Effector memory CD4-positive, alpha-beta T cell (primary cell): ENCODE measurements at regions not wholly inside any gene's neighbourhood (a gene's known extent, or its start where the extent isn't known, plus 50 kb on each side); places are given as distances from the start of the nearest gene placed in this dataset.
"Not testable (repeated sequence)": the region's sequence is repeated elsewhere in the genome, so short reads cannot be mapped to it uniquely, and the experiment has no call there.

Source experiments
- DNase-seq, 3 donors: peaks; one replicate each; pipeline ENCODE4 v3.0.0-alpha.2; 2020
- H3K27ac ChIP-seq: 2 replicates; pipeline ENCODE4 v1.7.0; 2013; ENCODE audit warnings: mild to moderate bottlenecking, low read length, moderate library complexity; ENCODE audit not compliant: insufficient read depth, poor library complexity, severe bottlenecking
- H3K27me3 ChIP-seq: replicated peaks from 2 replicates; pipeline ENCODE4 v1.7.0; 2013; ENCODE audit warnings: mild to moderate bottlenecking, low read length; ENCODE audit not compliant: insufficient read depth, control insufficient read depth, poor library complexity, severe bottlenecking
- H3K36me3 ChIP-seq: 2 replicates; pipeline ENCODE4 v1.7.0; 2013; ENCODE audit warnings: mild to moderate bottlenecking, low read length, moderate library complexity; ENCODE audit not compliant: control insufficient read depth, insufficient read depth
- H3K4me1 ChIP-seq: 2 replicates; pipeline ENCODE4 v1.7.0; 2013; ENCODE audit warnings: low read length, mild to moderate bottlenecking; ENCODE audit not compliant: control insufficient read depth, insufficient read depth, poor library complexity, severe bottlenecking
- H3K4me3 ChIP-seq: 2 replicates; pipeline ENCODE4 v1.7.0; 2013; ENCODE audit warnings: low read length, low read depth, mild to moderate bottlenecking; ENCODE audit not compliant: insufficient read depth, poor library complexity, severe bottlenecking
- H3K9me3 ChIP-seq: 2 replicates; pipeline ENCODE4 v1.7.0; 2013; ENCODE audit warnings: mild to moderate bottlenecking, low read length, moderate library complexity; ENCODE audit not compliant: control insufficient read depth

GRCh38 chr2:17373741-17374140 lies 144.5 kb downstream of the RAD51AP2 start:
- Histone ChIP-seq H3K9me3 (peaks cover 8% of the 10 kb centered on the region), H3K4me1 (no peaks in the 10 kb centered on the region), H3K4me3 (no peak overlapping the region), H3K27me3 (no peaks in the 10 kb centered on the region), H3K27ac (no peak overlapping the region), H3K36me3 (no peaks in the 10 kb centered on the region)
- DNase-seq, result no peak

GRCh38 chr2:17373041-17373440 lies 145.2 kb downstream of the RAD51AP2 start:
- Histone ChIP-seq H3K27me3 (no peaks in the 10 kb centered on the region), H3K9me3 (peaks cover 8% of the 10 kb centered on the region), H3K36me3 (no peaks in the 10 kb centered on the region), H3K4me1 (no peaks in the 10 kb centered on the region), H3K27ac (no peak overlapping the region), H3K4me3 (no peak overlapping the region)
- DNase-seq, result no peak

GRCh38 chr2:17363846-17364245 lies 154.4 kb downstream of the RAD51AP2 start:
- no peaks in the 10 kb centered on the region for H3K4me1 ChIP-seq
- no peaks in the 10 kb centered on the region for H3K9me3 ChIP-seq
- H3K36me3 ChIP-seq, result no peaks in the 10 kb centered on the region
- no peak overlapping the region for H3K27ac ChIP-seq
- DNase-seq, result no peak
- no peak overlapping the region for H3K4me3 ChIP-seq
- no peaks in the 10 kb centered on the region for H3K27me3 ChIP-seq

GRCh38 chr2:17362956-17363355 lies 155.3 kb downstream of the RAD51AP2 start:
- H3K4me3 ChIP-seq, result no peak overlapping the region
- H3K9me3 ChIP-seq, result no peaks in the 10 kb centered on the region
- DNase-seq, result no peak
- H3K4me1 ChIP-seq, result no peaks in the 10 kb centered on the region
- H3K27me3 ChIP-seq, result no peaks in the 10 kb centered on the region
- H3K36me3 ChIP-seq, result no peaks in the 10 kb centered on the region
- no peak overlapping the region for H3K27ac ChIP-seq

- no peaks in the 10 kb centered on the region for H3K27me3 ChIP-seq
- no peak overlapping the region for H3K27ac ChIP-seq
- no peaks in the 10 kb centered on the region for H3K4me1 ChIP-seq
- no peak overlapping the region for H3K4me3 ChIP-seq
- no peaks in the 10 kb centered on the region for H3K36me3 ChIP-seq
- no peaks in the 10 kb centered on the region for H3K9me3 ChIP-seq
- no peak for DNase-seq
Observed at GRCh38 chr2:17355608-17356329, 162.5 kb downstream of the RAD51AP2 start.

GRCh38 chr2:17353263-17353662 lies 165.0 kb downstream of the RAD51AP2 start:
- no peak overlapping the region for H3K27ac ChIP-seq
- no peak overlapping the region for H3K4me3 ChIP-seq
- DNase-seq, result no peak
- no peaks in the 10 kb centered on the region for H3K9me3 ChIP-seq
- no peaks in the 10 kb centered on the region for H3K27me3 ChIP-seq
- H3K36me3 ChIP-seq, result no peaks in the 10 kb centered on the region
- H3K4me1 ChIP-seq, result no peaks in the 10 kb centered on the region

- not testable (repeated sequence) for DNase-seq, H3K27ac ChIP-seq, H3K27me3 ChIP-seq, H3K9me3 ChIP-seq, H3K36me3 ChIP-seq, H3K4me3 ChIP-seq, H3K4me1 ChIP-seq
Observed at GRCh38 chr2:17342692-17343091, 175.5 kb downstream of the RAD51AP2 start.

- Histone ChIP-seq H3K4me1 (no peaks in the 10 kb centered on the region), H3K36me3 (no peaks in the 10 kb centered on the region), H3K27me3 (no peaks in the 10 kb centered on the region), H3K9me3 (no peaks in the 10 kb centered on the region), H3K4me3 (no peak overlapping the region), H3K27ac (no peak overlapping the region)
- no peak for DNase-seq
Observed at GRCh38 chr2:17337507-17337906, 180.7 kb downstream of the RAD51AP2 start.

GRCh38 chr2:17336458-17336857 lies 181.8 kb downstream of the RAD51AP2 start:
- no peaks in the 10 kb centered on the region for H3K4me1 ChIP-seq
- no peak overlapping the region for H3K27ac ChIP-seq
- no peak overlapping the region for H3K4me3 ChIP-seq
- no peaks in the 10 kb centered on the region for H3K9me3 ChIP-seq
- H3K36me3 ChIP-seq, result no peaks in the 10 kb centered on the region
- DNase-seq, result no peak
- H3K27me3 ChIP-seq, result no peaks in the 10 kb centered on the region

GRCh38 chr2:17334300-17334699 lies 183.9 kb downstream of the RAD51AP2 start:
- Histone ChIP-seq H3K9me3 (no peaks in the 10 kb centered on the region), H3K27ac (no peak overlapping the region), H3K36me3 (no peaks in the 10 kb centered on the region), H3K4me3 (no peak overlapping the region), H3K4me1 (no peaks in the 10 kb centered on the region), H3K27me3 (no peaks in the 10 kb centered on the region)
- no peak for DNase-seq
